ENCODE measurements at regions not wholly inside any gene's neighbourhood (a gene's known extent, or its start where the extent isn't known, plus 50 kb on each side); places are given as distances from the start of the nearest gene placed in this dataset.

GRCh38 chr2:207266648-207267047 lies 100.9 kb upstream of the KLF7 start:
- TF ChIP-seq CTCF (IDR thresholded peaks at IDR 0.05; ENCODE audit: poor library complexity, severe bottlenecking) (no peak), REST (IDR thresholded peaks at IDR 0.05; ENCODE audit: borderline replicate concordance) (no peak), EZH2 (IDR thresholded peaks at IDR 0.05; ENCODE audit: borderline replicate concordance, insufficient read depth, low read length, poor library complexity, severe bottlenecking) (no peak), POLR2AphosphoS5 (IDR thresholded peaks at IDR 0.05) (peak; percentile 10), EP300 (conservative IDR thresholded peaks at IDR 0.05; ENCODE audit: poor library complexity, severe bottlenecking) (peak; percentile 52), RAD21 (conservative IDR thresholded peaks at IDR 0.05) (no peak), SMC3 (conservative IDR thresholded peaks at IDR 0.05; ENCODE audit: poor library complexity) (peak; percentile 21), MXI1 (conservative IDR thresholded peaks at IDR 0.05; ENCODE audit: poor library complexity, severe bottlenecking) (no peak), TAF1 (IDR thresholded peaks at IDR 0.05; ENCODE audit: low read depth) (no peak)
- Histone ChIP-seq H3K9me3 (ENCODE audit: low read length) (no peaks in the 10 kb centered on the region), H3K4me2 (ENCODE audit: low read length) (no peak overlapping the region), H3K27me3 (ENCODE audit: insufficient read depth, low read depth, low read length) (no peaks in the 10 kb centered on the region), H3K9ac (ENCODE audit: low read length) (no peak overlapping the region), H2AFZ (ENCODE audit: low read depth, low read length) (no peak overlapping the region), H3F3A (ENCODE audit: insufficient read depth, low read length, poor library complexity, severe bottlenecking) (no peaks in the 10 kb centered on the region), H3K36me3 (ENCODE audit: insufficient read depth, low read length) (no peaks in the 10 kb centered on the region), H3K79me2 (replicated peaks; ENCODE audit: insufficient read depth, low read length) (no peaks in the 10 kb centered on the region), H3K4me3 (ENCODE audit: low read length) (no peak overlapping the region), H3K27ac (ENCODE audit: low read length) (peak overlapping the region; percentile 51), H4K20me1 (ENCODE audit: insufficient read depth) (no peaks in the 10 kb centered on the region), H3K9me2 (ENCODE audit: insufficient read depth, low read length) (no peaks in the 10 kb centered on the region)

GRCh38 chr2:207269038-207269437 lies 103.3 kb upstream of the KLF7 start:
- no peaks in the 10 kb centered on the region for H3K9me3 ChIP-seq (ENCODE audit: low read length)
- no peak overlapping the region for H3K4me2 ChIP-seq (ENCODE audit: low read length)
- no peak overlapping the region for H3K9ac ChIP-seq (ENCODE audit: low read length)
- no peak for TF ChIP-seq CTCF (IDR thresholded peaks at IDR 0.05; ENCODE audit: poor library complexity, severe bottlenecking)
- TF ChIP-seq RAD21 (conservative IDR thresholded peaks at IDR 0.05), result no peak
- no peak for TF ChIP-seq TAF1 (IDR thresholded peaks at IDR 0.05; ENCODE audit: low read depth)
- no peak for TF ChIP-seq SMC3 (conservative IDR thresholded peaks at IDR 0.05; ENCODE audit: poor library complexity)
- TF ChIP-seq POLR2AphosphoS5 (IDR thresholded peaks at IDR 0.05), result no peak
- TF ChIP-seq MXI1 (conservative IDR thresholded peaks at IDR 0.05; ENCODE audit: poor library complexity, severe bottlenecking), result no peak
- TF ChIP-seq EP300 (conservative IDR thresholded peaks at IDR 0.05; ENCODE audit: poor library complexity, severe bottlenecking), result no peak
- no peaks in the 10 kb centered on the region for H4K20me1 ChIP-seq (ENCODE audit: insufficient read depth)
- no peaks in the 10 kb centered on the region for H3K27me3 ChIP-seq (ENCODE audit: insufficient read depth, low read depth, low read length)
- H3K79me2 ChIP-seq (replicated peaks; ENCODE audit: insufficient read depth, low read length), result no peaks in the 10 kb centered on the region
- H2AFZ ChIP-seq (ENCODE audit: low read depth, low read length), result no peak overlapping the region
- H3F3A ChIP-seq (ENCODE audit: insufficient read depth, low read length, poor library complexity, severe bottlenecking), result no peaks in the 10 kb centered on the region
- H3K4me3 ChIP-seq (ENCODE audit: low read length), result no peak overlapping the region
- H3K9me2 ChIP-seq (ENCODE audit: insufficient read depth, low read length), result no peaks in the 10 kb centered on the region
- H3K27ac ChIP-seq (ENCODE audit: low read length), result no peak overlapping the region
- no peaks in the 10 kb centered on the region for H3K36me3 ChIP-seq (ENCODE audit: insufficient read depth, low read length)
